ENCODE measurements at regions not wholly inside any gene's neighbourhood (a gene's known extent, or its start where the extent isn't known, plus 50 kb on each side); places are given as distances from the start of the nearest gene placed in this dataset.

DNA sequence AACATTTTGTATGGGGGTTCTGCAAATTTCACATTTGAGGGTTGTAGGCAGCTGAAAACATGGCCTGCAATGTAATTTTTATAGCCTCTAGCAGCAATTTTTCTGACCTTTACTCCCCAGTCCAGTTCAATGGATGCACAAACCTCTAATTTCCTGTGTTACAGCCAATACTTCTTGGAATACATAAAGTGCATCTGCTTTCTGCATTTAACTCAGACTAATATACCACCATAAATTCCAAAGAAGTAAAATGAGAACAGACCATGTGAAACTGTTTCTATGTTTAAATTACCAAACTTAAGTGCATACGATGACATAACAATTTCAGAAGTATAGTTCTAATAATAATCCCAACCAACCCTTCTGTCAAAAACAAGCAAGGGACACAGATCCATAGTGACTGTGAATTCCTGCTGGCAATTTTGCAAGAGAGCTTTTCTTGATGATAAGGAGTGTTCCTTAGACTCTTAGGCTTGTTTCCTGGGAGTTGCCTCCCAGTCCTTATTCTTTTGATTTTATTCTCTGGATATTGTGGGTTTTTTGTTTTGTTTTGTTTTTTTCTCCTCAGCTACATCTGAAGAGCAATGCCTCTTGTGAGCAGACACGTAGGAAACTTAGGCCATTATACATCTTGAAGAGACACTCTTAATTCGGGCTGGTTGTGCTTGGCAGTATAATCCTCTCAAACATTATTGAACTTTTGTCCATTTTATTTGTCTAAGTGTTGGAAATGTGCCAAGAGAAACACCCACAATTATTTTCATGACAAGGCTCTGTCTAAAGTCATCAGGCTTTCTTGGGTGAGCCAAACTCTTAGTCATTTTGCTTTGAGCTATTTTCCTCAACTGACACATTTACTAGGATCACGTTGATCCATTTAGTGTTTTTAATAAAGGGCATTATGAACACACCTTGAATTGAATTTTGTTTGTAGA is 51.3 kb upstream of the RERGL start:
- no peak for TF ChIP-seq EZH2 (IDR thresholded peaks at IDR 0.05; ENCODE audit: borderline replicate concordance, low read depth, low read length, severe bottlenecking)
- TF ChIP-seq, protein P1, sequence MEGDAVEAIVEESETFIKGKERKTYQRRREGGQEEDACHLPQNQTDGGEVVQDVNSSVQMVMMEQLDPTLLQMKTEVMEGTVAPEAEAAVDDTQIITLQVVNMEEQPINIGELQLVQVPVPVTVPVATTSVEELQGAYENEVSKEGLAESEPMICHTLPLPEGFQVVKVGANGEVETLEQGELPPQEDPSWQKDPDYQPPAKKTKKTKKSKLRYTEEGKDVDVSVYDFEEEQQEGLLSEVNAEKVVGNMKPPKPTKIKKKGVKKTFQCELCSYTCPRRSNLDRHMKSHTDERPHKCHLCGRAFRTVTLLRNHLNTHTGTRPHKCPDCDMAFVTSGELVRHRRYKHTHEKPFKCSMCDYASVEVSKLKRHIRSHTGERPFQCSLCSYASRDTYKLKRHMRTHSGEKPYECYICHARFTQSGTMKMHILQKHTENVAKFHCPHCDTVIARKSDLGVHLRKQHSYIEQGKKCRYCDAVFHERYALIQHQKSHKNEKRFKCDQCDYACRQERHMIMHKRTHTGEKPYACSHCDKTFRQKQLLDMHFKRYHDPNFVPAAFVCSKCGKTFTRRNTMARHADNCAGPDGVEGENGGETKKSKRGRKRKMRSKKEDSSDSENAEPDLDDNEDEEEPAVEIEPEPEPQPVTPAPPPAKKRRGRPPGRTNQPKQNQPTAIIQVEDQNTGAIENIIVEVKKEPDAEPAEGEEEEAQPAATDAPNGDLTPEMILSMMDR (IDR thresholded peaks at IDR 0.05; ENCODE audit: borderline replicate concordance, extremely low read depth, low read length, poor library complexity, severe bottlenecking): no peak
- no peaks in the 10 kb centered on the region for H3K27me3 ChIP-seq (ENCODE audit: insufficient read depth, low read length, poor library complexity)
- no peak overlapping the region for H3K4me2 ChIP-seq (ENCODE audit: insufficient read depth, low read length)
- H3K27ac ChIP-seq (ENCODE audit: low read length): no peak overlapping the region
- H3K4me1 ChIP-seq (ENCODE audit: insufficient read depth, low read length): no peaks in the 10 kb centered on the region
- no peak overlapping the region for H3K4me3 ChIP-seq (ENCODE audit: low read depth in 1 of 2, low read length in 2 of 2)
- H4K20me1 ChIP-seq (ENCODE audit: insufficient read depth, low read length): no peaks in the 10 kb centered on the region
- no peaks in the 10 kb centered on the region for H3K79me2 ChIP-seq (ENCODE audit: insufficient read depth, low read length)
- DNase-seq (no peak), ATAC-seq (ENCODE audit: insufficient read depth, low read depth) (no peak)
- H2AFZ ChIP-seq (ENCODE audit: low read depth, low read length): no peak overlapping the region
- H3K9ac ChIP-seq (ENCODE audit: low read depth, low read length): no peak overlapping the region
- H3K36me3 ChIP-seq (ENCODE audit: insufficient read depth, low read length): no peaks in the 10 kb centered on the region
- no peaks in the 10 kb centered on the region for H3K9me3 ChIP-seq (ENCODE audit: insufficient read depth, low read length, severe bottlenecking)

GRCh38 chr12:18139989-18140596 is 50.1 kb upstream of the RERGL start:
- TF ChIP-seq, protein P1 (IDR thresholded peaks at IDR 0.05; ENCODE audit: borderline replicate concordance, extremely low read depth, low read length, poor library complexity, severe bottlenecking): peak; percentile 64
- TF ChIP-seq EZH2 (IDR thresholded peaks at IDR 0.05; ENCODE audit: borderline replicate concordance, low read depth, low read length, severe bottlenecking): no peak
- Histone ChIP-seq H3K4me1 (ENCODE audit: insufficient read depth, low read length) (no peaks in the 10 kb centered on the region), H3K79me2 (ENCODE audit: insufficient read depth, low read length) (no peaks in the 10 kb centered on the region), H4K20me1 (ENCODE audit: insufficient read depth, low read length) (no peaks in the 10 kb centered on the region), H3K9ac (ENCODE audit: low read depth, low read length) (no peak overlapping the region), H2AFZ (ENCODE audit: low read depth, low read length) (no peak overlapping the region), H3K4me2 (ENCODE audit: insufficient read depth, low read length) (no peak overlapping the region), H3K27me3 (ENCODE audit: insufficient read depth, low read length, poor library complexity) (no peaks in the 10 kb centered on the region), H3K27ac (ENCODE audit: low read length) (no peak overlapping the region), H3K9me3 (ENCODE audit: insufficient read depth, low read length, severe bottlenecking) (no peaks in the 10 kb centered on the region), H3K36me3 (ENCODE audit: insufficient read depth, low read length) (no peaks in the 10 kb centered on the region), H3K4me3 (ENCODE audit: low read depth in 1 of 2, low read length in 2 of 2) (no peak overlapping the region)
- ATAC-seq (ENCODE audit: insufficient read depth, low read depth) (no peak), DNase-seq (no peak)
